ENCODE measurements at regions not wholly inside any gene's neighbourhood (a gene's known extent, or its start where the extent isn't known, plus 50 kb on each side); places are given as distances from the start of the nearest gene placed in this dataset.

DNA sequence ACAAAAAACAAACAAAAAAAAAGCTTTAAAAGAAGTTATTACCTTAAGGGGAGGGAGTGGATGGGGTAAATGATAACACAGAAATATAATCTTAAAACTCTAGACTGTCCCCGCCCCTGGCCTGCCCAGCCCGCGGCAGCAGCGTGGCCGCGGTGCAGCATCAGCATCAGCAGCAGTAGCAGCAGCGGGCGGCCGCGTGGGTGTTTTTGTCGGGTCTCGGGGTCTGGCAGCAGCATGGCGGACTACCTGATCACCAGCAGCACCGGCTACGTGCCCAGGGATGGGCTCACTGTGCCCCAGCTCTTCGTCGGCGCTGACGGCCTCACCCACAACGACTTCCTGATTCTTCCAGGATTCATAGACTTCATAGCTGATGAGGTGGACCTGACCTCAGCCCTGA lies 80.0 kb upstream of the ANKRD28 start:
- TF ChIP-seq, protein P1, sequence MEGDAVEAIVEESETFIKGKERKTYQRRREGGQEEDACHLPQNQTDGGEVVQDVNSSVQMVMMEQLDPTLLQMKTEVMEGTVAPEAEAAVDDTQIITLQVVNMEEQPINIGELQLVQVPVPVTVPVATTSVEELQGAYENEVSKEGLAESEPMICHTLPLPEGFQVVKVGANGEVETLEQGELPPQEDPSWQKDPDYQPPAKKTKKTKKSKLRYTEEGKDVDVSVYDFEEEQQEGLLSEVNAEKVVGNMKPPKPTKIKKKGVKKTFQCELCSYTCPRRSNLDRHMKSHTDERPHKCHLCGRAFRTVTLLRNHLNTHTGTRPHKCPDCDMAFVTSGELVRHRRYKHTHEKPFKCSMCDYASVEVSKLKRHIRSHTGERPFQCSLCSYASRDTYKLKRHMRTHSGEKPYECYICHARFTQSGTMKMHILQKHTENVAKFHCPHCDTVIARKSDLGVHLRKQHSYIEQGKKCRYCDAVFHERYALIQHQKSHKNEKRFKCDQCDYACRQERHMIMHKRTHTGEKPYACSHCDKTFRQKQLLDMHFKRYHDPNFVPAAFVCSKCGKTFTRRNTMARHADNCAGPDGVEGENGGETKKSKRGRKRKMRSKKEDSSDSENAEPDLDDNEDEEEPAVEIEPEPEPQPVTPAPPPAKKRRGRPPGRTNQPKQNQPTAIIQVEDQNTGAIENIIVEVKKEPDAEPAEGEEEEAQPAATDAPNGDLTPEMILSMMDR (IDR thresholded peaks at IDR 0.05), result no peak
- TF ChIP-seq POLR2A (IDR thresholded peaks at IDR 0.05), result no peak
